ENCODE measurements at regions not wholly inside any gene's neighbourhood (a gene's known extent, or its start where the extent isn't known, plus 50 kb on each side); places are given as distances from the start of the nearest gene placed in this dataset.

- no peak for TF ChIP-seq POLR2A (IDR thresholded peaks at IDR 0.05)
- no peak for TF ChIP-seq CTCF (IDR thresholded peaks at IDR 0.05)
- no peak for TF ChIP-seq EP300 (IDR thresholded peaks at IDR 0.05)
These were observed 362.3 kb upstream of the KIF2A start for GRCh38 chr5:61943713-61944112.
